ENCODE measurements at regions not wholly inside any gene's neighbourhood (a gene's known extent, or its start where the extent isn't known, plus 50 kb on each side); places are given as distances from the start of the nearest gene placed in this dataset.
"Not testable (repeated sequence)": the region's sequence is repeated elsewhere in the genome, so short reads cannot be mapped to it uniquely, and the experiment has no call there.

- no peak overlapping the region for H3K4me3 ChIP-seq (ENCODE audit: low read length)
- peak; percentile 90 for TF ChIP-seq CTCF (conservative IDR thresholded peaks at IDR 0.05; ENCODE audit: low read depth, low read length)
- DNase-seq (ENCODE audit: low read depth) = peak; percentile 78
These were observed 89.9 kb upstream of the CLINT1 start for GRCh38 chr5:157948738-157949410.

GRCh38 chr5:157947156-157947555, 88.2 kb upstream of the CLINT1 start:
- no peak overlapping the region for H3K4me3 ChIP-seq (ENCODE audit: low read length)
- no peak for DNase-seq (ENCODE audit: low read depth)
- no peak for TF ChIP-seq CTCF (conservative IDR thresholded peaks at IDR 0.05; ENCODE audit: low read depth, low read length)

GRCh38 chr5:157945822-157946221, 86.9 kb upstream of the CLINT1 start:
- not testable (repeated sequence) for H3K4me3 ChIP-seq (ENCODE audit: low read length); DNase-seq (ENCODE audit: low read depth)

GRCh38 chr5:157944938-157945337, 86.0 kb upstream of the CLINT1 start:
- no peak for DNase-seq (ENCODE audit: low read depth)
- no peak for TF ChIP-seq CTCF (conservative IDR thresholded peaks at IDR 0.05; ENCODE audit: low read depth, low read length)
- no peak overlapping the region for H3K4me3 ChIP-seq (ENCODE audit: low read length)

- H3K4me3 ChIP-seq (ENCODE audit: low read length) = no peak overlapping the region
- TF ChIP-seq CTCF (conservative IDR thresholded peaks at IDR 0.05; ENCODE audit: low read depth, low read length) = no peak
- no peak for DNase-seq (ENCODE audit: low read depth)
These were observed 85.2 kb upstream of the CLINT1 start for GRCh38 chr5:157944077-157944633.

- DNase-seq (ENCODE audit: low read depth) = no peak
- H3K4me3 ChIP-seq (ENCODE audit: low read length) = no peak overlapping the region
- TF ChIP-seq CTCF (conservative IDR thresholded peaks at IDR 0.05; ENCODE audit: low read depth, low read length) = no peak
These were observed 83.7 kb upstream of the CLINT1 start for GRCh38 chr5:157942595-157942994.

- no peak for TF ChIP-seq CTCF (conservative IDR thresholded peaks at IDR 0.05; ENCODE audit: low read depth, low read length)
- DNase-seq (ENCODE audit: low read depth) = no peak
- no peak overlapping the region for H3K4me3 ChIP-seq (ENCODE audit: low read length)
These were observed 82.7 kb upstream of the CLINT1 start for GRCh38 chr5:157941616-157942015.

- not testable (repeated sequence) for DNase-seq (ENCODE audit: low read depth); H3K4me3 ChIP-seq (ENCODE audit: low read length)
These were observed 79.2 kb upstream of the CLINT1 start for GRCh38 chr5:157938101-157938500.

- not testable (repeated sequence) for DNase-seq (ENCODE audit: low read depth); H3K4me3 ChIP-seq (ENCODE audit: low read length)
These were observed 78.0 kb upstream of the CLINT1 start for GRCh38 chr5:157936776-157937501.

Data from retinal pigment epithelial cell (primary cell).